ENCODE measurements at regions not wholly inside any gene's neighbourhood (a gene's known extent, or its start where the extent isn't known, plus 50 kb on each side); places are given as distances from the start of the nearest gene placed in this dataset.

- TF ChIP-seq CTCF (IDR thresholded peaks at IDR 0.05; ENCODE audit: poor library complexity, severe bottlenecking): no peak
- TF ChIP-seq EP300 (conservative IDR thresholded peaks at IDR 0.05; ENCODE audit: poor library complexity, severe bottlenecking): no peak
Observed at GRCh38 chr3:109926376-109926775, 589.0 kb upstream of the DPPA4 start.
